ENCODE measurements at regions not wholly inside any gene's neighbourhood (a gene's known extent, or its start where the extent isn't known, plus 50 kb on each side); places are given as distances from the start of the nearest gene placed in this dataset.
"Not testable (repeated sequence)": the region's sequence is repeated elsewhere in the genome, so short reads cannot be mapped to it uniquely, and the experiment has no call there.

GRCh38 chr12:116375278-116375842 is 97.9 kb upstream of the MED13L start:
- no peak for DNase-seq (ENCODE audit: low spot score in 2 of 2)
- intact Hi-C loops (cut with DNase I; ENCODE audit: low total_unique reads), result no loop called here
- 71 to 98% methylated on average over 9 of the region's 9 CpGs for WGBS, 2 donors
- no peak overlapping the region for H3K4me3 ChIP-seq (ENCODE audit: low read depth, poor library complexity, severe bottlenecking)
- TF ChIP-seq POLR2A (IDR thresholded peaks at IDR 0.05), result no peak
- TF ChIP-seq CTCF (IDR thresholded peaks at IDR 0.05), result no peak

GRCh38 chr12:116376354-116377193 is 99.1 kb upstream of the MED13L start:
- intact Hi-C loops (cut with DNase I; ENCODE audit: low total_unique reads), result no loop called here
- H3K4me3 ChIP-seq (ENCODE audit: low read depth, poor library complexity, severe bottlenecking), result no peak overlapping the region
- no peak for DNase-seq (ENCODE audit: low spot score in 2 of 2)
- TF ChIP-seq CTCF (IDR thresholded peaks at IDR 0.05) (no peak), POLR2A (IDR thresholded peaks at IDR 0.05) (no peak)
- WGBS, 2 donors, result 54 to 55% methylated on average over 11 of the region's 11 CpGs

GRCh38 chr12:116377194-116377571 is 99.7 kb upstream of the MED13L start:
- DNase-seq (ENCODE audit: low spot score in 2 of 2); intact Hi-C loops (cut with DNase I; ENCODE audit: low total_unique reads); H3K4me3 ChIP-seq (ENCODE audit: low read depth, poor library complexity, severe bottlenecking): not testable (repeated sequence)
- 87 to 90% methylated on average over 6 of the region's 6 CpGs for WGBS, 2 donors

- TF ChIP-seq POLR2A (IDR thresholded peaks at IDR 0.05) (no peak), CTCF (IDR thresholded peaks at IDR 0.05) (no peak)
- intact Hi-C loops (cut with DNase I; ENCODE audit: low total_unique reads), result no loop called here
- no peak for DNase-seq (ENCODE audit: low spot score in 2 of 2)
- no peak overlapping the region for H3K4me3 ChIP-seq (ENCODE audit: low read depth, poor library complexity, severe bottlenecking)
- WGBS, 2 donors, result 84 to 85% methylated on average over 11 of the region's 11 CpGs
Observed at GRCh38 chr12:116378002-116378401, 100.5 kb upstream of the MED13L start.

- no peak for TF ChIP-seq POLR2A (IDR thresholded peaks at IDR 0.05)
- no peak for TF ChIP-seq CTCF (IDR thresholded peaks at IDR 0.05)
- H3K4me3 ChIP-seq (ENCODE audit: low read depth, poor library complexity, severe bottlenecking), result no peak overlapping the region
- 85 to 92% methylated on average over 4 of the region's 4 CpGs for WGBS, 2 donors
- intact Hi-C loops (cut with DNase I; ENCODE audit: low total_unique reads), result no loop called here
- DNase-seq (ENCODE audit: low spot score in 2 of 2), result no peak
Observed at GRCh38 chr12:116380108-116380507, 102.6 kb upstream of the MED13L start.

GRCh38 chr12:116380740-116381139 is 103.2 kb upstream of the MED13L start:
- DNase-seq (ENCODE audit: low spot score in 2 of 2); H3K4me3 ChIP-seq (ENCODE audit: low read depth, poor library complexity, severe bottlenecking); intact Hi-C loops (cut with DNase I; ENCODE audit: low total_unique reads): not testable (repeated sequence)
- 92 to 94% methylated on average over 1 of the region's 1 CpG for WGBS, 2 donors

Measured in lower leg skin (tissue), 4 donors.